HepG2 (cell line): ENCODE measurements at regions not wholly inside any gene's neighbourhood (a gene's known extent, or its start where the extent isn't known, plus 50 kb on each side); places are given as distances from the start of the nearest gene placed in this dataset.

Experiments used
- ATAD3A ChIP-seq: sonication (generic); formaldehyde crosslinking; IDR thresholded peaks from 2 replicates; pipeline ENCODE4 v1.4.0; 2020; ENCODE audit warnings: missing genetic modification reagents
- ATF1 ChIP-seq: IDR thresholded peaks from 2 replicates; pipeline ENCODE4 v1.6.1; 2016; ENCODE audit warnings: mild to moderate bottlenecking, control low read depth
- CBFB ChIP-seq: sonication (generic); formaldehyde crosslinking; IDR thresholded peaks from 2 replicates; pipeline ENCODE4 v1.4.0; 2020; ENCODE audit warnings: missing genetic modification reagents
- CENPBD1 ChIP-seq: sonication (generic); formaldehyde crosslinking; IDR thresholded peaks from 2 replicates; pipeline ENCODE4 v1.8.0; 2022; ENCODE audit warnings: missing genetic modification reagents, low read depth, mild to moderate bottlenecking, borderline replicate concordance
- CREM ChIP-seq, 2 experiments: sonication (generic) in 1 of 2; formaldehyde crosslinking in 1 of 2; IDR thresholded peaks; 2 replicates each; pipeline versions ENCODE4 v1.4.0 to v1.6.1; 2016 to 2020; ENCODE audit warnings: antibody characterized with exemption in 1 of 2, mild to moderate bottlenecking in 1 of 2, missing genetic modification reagents in 1 of 2
- FOXA1 ChIP-seq, 2 experiments: fragments of 450-650 bp in 1 of 2; sonication (generic) in 1 of 2; formaldehyde crosslinking in 1 of 2; IDR thresholded peaks; 2 replicates each; pipeline versions ENCODE4 v1.4.0 to v1.6.1; 2016 to 2020; ENCODE audit warnings: missing genetic modification reagents in 1 of 2
- FOXA3 ChIP-seq: IDR thresholded peaks from 2 replicates; pipeline ENCODE4 v1.6.1; 2016; ENCODE audit warnings: missing genetic modification reagents, missing compliant biosample characterization
- FOXP1 ChIP-seq, 2 experiments: fragments of 450-650 bp in 1 of 2; IDR thresholded peaks; 2 replicates each; pipeline ENCODE4 v1.6.1; 2017 to 2018; ENCODE audit warnings: antibody characterized with exemption in 1 of 2
- HHEX ChIP-seq: IDR thresholded peaks from 2 replicates; pipeline ENCODE4 v1.6.1; 2016; ENCODE audit warnings: control low read depth
- MEF2D ChIP-seq: sonication (generic); formaldehyde crosslinking; IDR thresholded peaks from 2 replicates; pipeline ENCODE4 v1.5.1; 2020; ENCODE audit warnings: mild to moderate bottlenecking, missing genetic modification reagents
- NCOR1 ChIP-seq: fragments of 200-600 bp; sonication (generic); IDR thresholded peaks from 2 replicates; pipeline ENCODE4 v1.7.0; 2017; ENCODE audit warnings: antibody characterized with exemption, low read length, borderline replicate concordance
- NKX3-1 ChIP-seq: sonication (generic); formaldehyde crosslinking; IDR thresholded peaks from 2 replicates; pipeline ENCODE4 v1.5.0; 2020; ENCODE audit warnings: missing genetic modification reagents
- NONO ChIP-seq, 2 experiments: fragments of 450-650 bp in 1 of 2; sonication (generic) in 1 of 2; formaldehyde crosslinking in 1 of 2; IDR thresholded peaks in 1 of 2; conservative IDR thresholded peaks in 1 of 2; 2 replicates each; pipeline versions ENCODE4 v1.6.1 to v1.8.0; 2017 to 2022; ENCODE audit warnings: mild to moderate bottlenecking in 1 of 2, missing genetic modification reagents in 1 of 2, moderate library complexity in 1 of 2
- NPAS2 ChIP-seq: sonication (generic); formaldehyde crosslinking; IDR thresholded peaks from 2 replicates; pipeline ENCODE4 v1.8.0; 2022; ENCODE audit warnings: mild to moderate bottlenecking, missing genetic modification reagents, borderline replicate concordance
- POLR2G ChIP-seq: fragments of 200-400 bp; formaldehyde crosslinking; IDR thresholded peaks from 2 replicates; pipeline ENCODE4 v1.6.1; 2018; ENCODE audit warnings: mild to moderate bottlenecking, low read depth, low read length, moderate library complexity
- RXRA ChIP-seq: sonication (generic); formaldehyde crosslinking; IDR thresholded peaks from 2 replicates; pipeline ENCODE4 v1.5.1; 2020; ENCODE audit warnings: missing genetic modification reagents
- SIX4 ChIP-seq: sonication (generic); formaldehyde crosslinking; IDR thresholded peaks from 2 replicates; pipeline ENCODE4 v1.4.0; 2020; ENCODE audit warnings: missing genetic modification reagents
- TERF1 ChIP-seq: sonication (generic); formaldehyde crosslinking; IDR thresholded peaks from 2 replicates; pipeline ENCODE4 v1.8.0; 2022; ENCODE audit warnings: mild to moderate bottlenecking, missing genetic modification reagents, moderate library complexity
- THAP11 ChIP-seq: IDR thresholded peaks from 2 replicates; pipeline ENCODE4 v1.6.1; 2016; ENCODE audit warnings: missing biosample characterization, missing genetic modification reagents
- ZBTB34 ChIP-seq: sonication (generic); formaldehyde crosslinking; IDR thresholded peaks from 2 replicates; pipeline ENCODE4 v1.8.0; 2022; ENCODE audit warnings: mild to moderate bottlenecking, missing genetic modification reagents
- ZNF230 ChIP-seq: sonication (generic); formaldehyde crosslinking; IDR thresholded peaks from 2 replicates; pipeline ENCODE4 v1.4.0; 2020; ENCODE audit warnings: mild to moderate bottlenecking, missing genetic modification reagents
- ZNF34 ChIP-seq: sonication (generic); formaldehyde crosslinking; IDR thresholded peaks from 2 replicates; pipeline ENCODE4 v1.4.0; 2020; ENCODE audit warnings: mild to moderate bottlenecking, missing genetic modification reagents, borderline replicate concordance
- ZNF414 ChIP-seq: sonication (generic); formaldehyde crosslinking; IDR thresholded peaks from 2 replicates; pipeline ENCODE4 v1.5.0; 2020; ENCODE audit warnings: missing genetic modification reagents
- ZNF446 ChIP-seq: sonication (generic); formaldehyde crosslinking; IDR thresholded peaks from 2 replicates; pipeline ENCODE4 v1.5.0; 2020; ENCODE audit warnings: mild to moderate bottlenecking, missing genetic modification reagents
- ZNF451 ChIP-seq: sonication (generic); formaldehyde crosslinking; IDR thresholded peaks from 2 replicates; pipeline ENCODE4 v1.5.0; 2020; ENCODE audit warnings: mild to moderate bottlenecking, missing genetic modification reagents
- ZNF674 ChIP-seq: sonication (generic); formaldehyde crosslinking; IDR thresholded peaks from 2 replicates; pipeline ENCODE4 v1.5.0; 2020; ENCODE audit warnings: low read depth, mild to moderate bottlenecking, missing genetic modification reagents
- ZNF781 ChIP-seq: sonication (generic); formaldehyde crosslinking; IDR thresholded peaks from 2 replicates; pipeline ENCODE4 v1.5.1; 2020; ENCODE audit warnings: borderline replicate concordance, mild to moderate bottlenecking, missing genetic modification reagents; ENCODE audit errors: not compliant biosample characterization

- TF ChIP-seq FOXP1 (IDR thresholded peaks at IDR 0.05): no peak
- TF ChIP-seq FOXP1 (CRISPR knock-in tag; IDR thresholded peaks at IDR 0.05): no peak
- no peak for TF ChIP-seq FOXA1 (IDR thresholded peaks at IDR 0.05)
- TF ChIP-seq FOXA1 (CRISPR knock-in tag; IDR thresholded peaks at IDR 0.05): peak; percentile 60
- TF ChIP-seq ZNF781: no peak
- peak; percentile 82; the same call in 1 of the 2 replicates for TF ChIP-seq NCOR1
- no peak for TF ChIP-seq CREM (IDR thresholded peaks at IDR 0.05)
- TF ChIP-seq CREM (CRISPR knock-in tag; IDR thresholded peaks at IDR 0.05): no peak
- no peak for TF ChIP-seq TERF1 (CRISPR knock-in tag)
- TF ChIP-seq ZNF451 (CRISPR knock-in tag): no peak
- TF ChIP-seq NKX3-1 (CRISPR knock-in tag): no peak
- no peak for TF ChIP-seq ZNF674 (CRISPR knock-in tag)
- no peak for TF ChIP-seq HHEX
- TF ChIP-seq ZNF34 (CRISPR knock-in tag): no peak
- no peak for TF ChIP-seq POLR2G
- no peak for TF ChIP-seq ZBTB34 (CRISPR knock-in tag)
- TF ChIP-seq MEF2D: no peak
- no peak for TF ChIP-seq ZNF414 (CRISPR knock-in tag)
- no peak for TF ChIP-seq ATAD3A (CRISPR knock-in tag)
- no peak for TF ChIP-seq ZNF230 (CRISPR knock-in tag)
- no peak for TF ChIP-seq NONO (IDR thresholded peaks at IDR 0.05)
- TF ChIP-seq NONO (CRISPR knock-in tag; conservative IDR thresholded peaks at IDR 0.05): no peak
- TF ChIP-seq ATF1 (CRISPR knock-in tag): no peak
- TF ChIP-seq SIX4 (CRISPR knock-in tag): no peak
- no peak for TF ChIP-seq CBFB (CRISPR knock-in tag)
- no peak for TF ChIP-seq ZNF446 (CRISPR knock-in tag)
- TF ChIP-seq FOXA3 (CRISPR knock-in tag): 0 out of 2 replicates have a peak, but pooled peaks have one; percentile 36
- peak; percentile 61; the same call in 1 of the 2 replicates for TF ChIP-seq RXRA (CRISPR knock-in tag)
- TF ChIP-seq NPAS2: no peak
- no peak for TF ChIP-seq CENPBD1
- TF ChIP-seq THAP11 (CRISPR knock-in tag): no peak
Measured at GRCh38 chr10:3838460-3839437, 53.7 kb upstream of the KLF6 start (continued).
